ENCODE measurements at regions not wholly inside any gene's neighbourhood (a gene's known extent, or its start where the extent isn't known, plus 50 kb on each side); places are given as distances from the start of the nearest gene placed in this dataset.

DNA sequence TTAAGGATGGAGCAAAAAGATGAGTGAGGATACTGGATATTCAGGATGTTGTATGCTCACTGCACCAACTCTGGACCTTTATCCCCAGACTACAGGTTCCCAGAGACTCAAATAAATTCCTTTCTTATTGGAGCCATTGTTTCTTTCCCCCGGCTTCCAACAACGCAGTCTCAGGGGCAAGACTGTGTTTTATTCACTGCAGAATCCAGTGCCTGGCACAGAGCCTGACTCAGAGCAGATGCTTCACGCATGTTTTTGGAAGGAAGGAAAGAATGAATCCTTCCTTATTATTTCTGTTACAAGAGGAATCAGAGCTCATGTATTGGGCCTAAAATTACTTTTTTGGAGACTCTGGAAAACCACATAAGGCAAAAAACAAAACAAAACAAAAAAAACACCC lies 96.0 kb upstream of the VGLL4 start:
- no peak overlapping the region for H3K4ac ChIP-seq (ENCODE audit: low read depth in 1 of 2, low read length in 2 of 2)

DNA sequence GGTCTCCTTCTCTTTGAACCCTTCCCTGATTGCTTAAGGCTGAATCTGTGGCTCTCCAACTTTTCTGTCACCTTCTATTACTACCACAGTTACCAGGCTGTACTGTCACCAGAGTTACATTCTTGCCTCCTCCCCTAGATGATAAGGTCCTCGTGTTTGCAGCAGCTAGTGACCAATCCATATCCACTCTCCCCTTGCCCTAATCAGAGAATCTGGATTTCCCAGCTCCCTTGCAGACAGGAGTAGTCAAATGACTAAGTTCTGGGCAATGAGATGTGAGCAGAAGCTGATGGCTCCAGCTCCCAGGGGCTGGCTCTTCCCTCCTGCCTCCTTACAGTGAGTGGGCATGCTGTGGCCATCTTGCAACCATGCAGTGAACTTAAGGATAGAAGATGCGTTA lies 95.4 kb upstream of the VGLL4 start:
- DNase-seq = no peak
- Histone ChIP-seq H3K4me3 (ENCODE audit: insufficient read depth in 1 of 2, low read depth in 1 of 2, low read length in 2 of 2) (peak overlapping the region in 1 of 2 experiments; percentile 18), H2BK15ac (ENCODE audit: low read depth, poor library complexity, severe bottlenecking) (no peak overlapping the region), H2BK12ac (ENCODE audit: low read length in 2 of 2) (no peak overlapping the region), H3K27me3 (ENCODE audit: control insufficient read depth in 1 of 2, insufficient read depth in 1 of 2, low read length in 2 of 2) (peaks cover 7 to 21% of the 10 kb centered on the region in 2 experiments), H4K8ac (ENCODE audit: low read length) (no peak overlapping the region), H2AFZ (ENCODE audit: low read depth, low read length) (no peak overlapping the region), H3K4ac (ENCODE audit: low read depth in 1 of 2, low read length in 2 of 2) (no peak overlapping the region), H2AK5ac (ENCODE audit: low read length, severe bottlenecking) (no peak overlapping the region), H3K36me3 (ENCODE audit: control insufficient read depth in 1 of 2, insufficient read depth in 2 of 2, low read depth in 1 of 2, low read length in 2 of 2) (no peaks in the 10 kb centered on the region), H3K9ac (ENCODE audit: low read length) (no peak overlapping the region), H3K14ac (ENCODE audit: low read length in 2 of 2) (no peak overlapping the region), H2BK5ac (ENCODE audit: low read depth, low read length, poor library complexity, severe bottlenecking) (no peak overlapping the region), H3K9me3 (ENCODE audit: control insufficient read depth, low read length) (no peaks in the 10 kb centered on the region), H3K79me1 (replicated peaks; ENCODE audit: low read length, poor library complexity, severe bottlenecking) (no peaks in the 10 kb centered on the region), H3K23ac (ENCODE audit: low read length in 2 of 2) (no peak overlapping the region), H4K91ac (ENCODE audit: low read length) (no peak overlapping the region), H3K4me1 (ENCODE audit: control insufficient read depth, insufficient read depth, low read depth, low read length) (no peaks in the 10 kb centered on the region), H3K27ac (ENCODE audit: low read length, poor library complexity, severe bottlenecking) (no peak overlapping the region), H3K18ac (ENCODE audit: low read depth in 1 of 2, low read length in 2 of 2) (no peak overlapping the region), H3K4me2 (ENCODE audit: low read length, poor library complexity, severe bottlenecking) (no peak overlapping the region), H2BK120ac (ENCODE audit: low read depth, low read length) (no peak overlapping the region)
- WGBS = 10% methylated on average over 1 of the region's 2 CpGs

More for the DNA sequence above, 96.0 kb upstream of the VGLL4 start:
- Histone ChIP-seq H3K79me1 (replicated peaks; ENCODE audit: low read length, poor library complexity, severe bottlenecking) (no peaks in the 10 kb centered on the region), H2AK5ac (ENCODE audit: low read length, severe bottlenecking) (no peak overlapping the region), H3K9ac (ENCODE audit: low read length) (no peak overlapping the region), H3K4me2 (ENCODE audit: low read length, poor library complexity, severe bottlenecking) (no peak overlapping the region), H3K27me3 (ENCODE audit: control insufficient read depth in 1 of 2, insufficient read depth in 1 of 2, low read length in 2 of 2) (peaks cover 7 to 21% of the 10 kb centered on the region in 2 experiments), H3K36me3 (ENCODE audit: control insufficient read depth in 1 of 2, insufficient read depth in 2 of 2, low read depth in 1 of 2, low read length in 2 of 2) (no peaks in the 10 kb centered on the region), H2BK120ac (ENCODE audit: low read depth, low read length) (no peak overlapping the region), H3K18ac (ENCODE audit: low read depth in 1 of 2, low read length in 2 of 2) (no peak overlapping the region), H3K27ac (ENCODE audit: low read length, poor library complexity, severe bottlenecking) (no peak overlapping the region), H2AFZ (ENCODE audit: low read depth, low read length) (no peak overlapping the region), H2BK15ac (ENCODE audit: low read depth, poor library complexity, severe bottlenecking) (no peak overlapping the region), H3K9me3 (ENCODE audit: control insufficient read depth, low read length) (no peaks in the 10 kb centered on the region), H2BK5ac (ENCODE audit: low read depth, low read length, poor library complexity, severe bottlenecking) (no peak overlapping the region), H2BK12ac (ENCODE audit: low read length in 2 of 2) (no peak overlapping the region), H4K91ac (ENCODE audit: low read length) (no peak overlapping the region), H3K23ac (ENCODE audit: low read length in 2 of 2) (no peak overlapping the region), H3K4me1 (ENCODE audit: control insufficient read depth, insufficient read depth, low read depth, low read length) (no peaks in the 10 kb centered on the region), H3K4me3 (ENCODE audit: insufficient read depth in 1 of 2, low read depth in 1 of 2, low read length in 2 of 2) (no peak overlapping the region), H3K14ac (ENCODE audit: low read length in 2 of 2) (no peak overlapping the region), H4K8ac (ENCODE audit: low read length) (no peak overlapping the region)
- WGBS = 89% methylated on average over 2 of the region's 3 CpGs
- no peak for DNase-seq

DNA sequence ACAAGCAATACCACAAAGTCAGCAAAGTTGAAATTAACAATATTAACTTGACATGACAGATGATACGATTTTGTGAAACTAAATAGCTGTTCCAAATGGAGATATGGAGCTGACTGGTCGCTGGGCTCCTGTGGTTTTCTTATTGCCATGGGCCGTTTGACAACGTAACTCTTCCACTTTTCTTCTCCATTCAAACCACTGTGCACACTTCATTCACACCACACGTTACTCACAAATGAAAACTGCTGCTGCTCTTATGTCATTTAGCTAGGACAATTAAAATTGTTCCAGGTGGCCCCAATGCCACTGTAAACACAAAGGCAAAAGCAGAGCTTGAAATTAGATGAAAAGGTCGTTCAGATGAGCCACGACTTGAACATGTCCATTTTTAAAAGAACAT lies 94.0 kb upstream of the VGLL4 start:
- no peak overlapping the region for H2BK15ac ChIP-seq (ENCODE audit: low read depth, poor library complexity, severe bottlenecking)
- peaks cover 7 to 21% of the 10 kb centered on the region in 2 experiments for H3K27me3 ChIP-seq (ENCODE audit: control insufficient read depth in 1 of 2, insufficient read depth in 1 of 2, low read length in 2 of 2)
- no peaks in the 10 kb centered on the region for H3K36me3 ChIP-seq (ENCODE audit: control insufficient read depth in 1 of 2, insufficient read depth in 2 of 2, low read depth in 1 of 2, low read length in 2 of 2)
- H2BK120ac ChIP-seq (ENCODE audit: low read depth, low read length) = no peak overlapping the region
- no peak overlapping the region for H2BK5ac ChIP-seq (ENCODE audit: low read depth, low read length, poor library complexity, severe bottlenecking)
- H3K9ac ChIP-seq (ENCODE audit: low read length) = no peak overlapping the region
- H3K4me1 ChIP-seq (ENCODE audit: control insufficient read depth, insufficient read depth, low read depth, low read length) = no peaks in the 10 kb centered on the region
- H3K27ac ChIP-seq (ENCODE audit: low read length, poor library complexity, severe bottlenecking) = no peak overlapping the region
- no peak overlapping the region for H2AFZ ChIP-seq (ENCODE audit: low read depth, low read length)
- no peak overlapping the region for H2AK5ac ChIP-seq (ENCODE audit: low read length, severe bottlenecking)
- no peak overlapping the region for H4K8ac ChIP-seq (ENCODE audit: low read length)
- no peak overlapping the region for H3K14ac ChIP-seq (ENCODE audit: low read length in 2 of 2)
- no peaks in the 10 kb centered on the region for H3K79me1 ChIP-seq (replicated peaks; ENCODE audit: low read length, poor library complexity, severe bottlenecking)
- no peak overlapping the region for H4K91ac ChIP-seq (ENCODE audit: low read length)
- no peak overlapping the region for H3K23ac ChIP-seq (ENCODE audit: low read length in 2 of 2)
- no peak overlapping the region for H3K4me2 ChIP-seq (ENCODE audit: low read length, poor library complexity, severe bottlenecking)
- H3K18ac ChIP-seq (ENCODE audit: low read depth in 1 of 2, low read length in 2 of 2) = no peak overlapping the region
- no peak for DNase-seq
- H3K9me3 ChIP-seq (ENCODE audit: control insufficient read depth, low read length) = no peaks in the 10 kb centered on the region
- no peak overlapping the region for H3K4me3 ChIP-seq (ENCODE audit: insufficient read depth in 1 of 2, low read depth in 1 of 2, low read length in 2 of 2)
- WGBS = 80% methylated on average over 7 of the region's 7 CpGs
- no peak overlapping the region for H3K4ac ChIP-seq (ENCODE audit: low read depth in 1 of 2, low read length in 2 of 2)
- no peak overlapping the region for H2BK12ac ChIP-seq (ENCODE audit: low read length in 2 of 2)

DNA sequence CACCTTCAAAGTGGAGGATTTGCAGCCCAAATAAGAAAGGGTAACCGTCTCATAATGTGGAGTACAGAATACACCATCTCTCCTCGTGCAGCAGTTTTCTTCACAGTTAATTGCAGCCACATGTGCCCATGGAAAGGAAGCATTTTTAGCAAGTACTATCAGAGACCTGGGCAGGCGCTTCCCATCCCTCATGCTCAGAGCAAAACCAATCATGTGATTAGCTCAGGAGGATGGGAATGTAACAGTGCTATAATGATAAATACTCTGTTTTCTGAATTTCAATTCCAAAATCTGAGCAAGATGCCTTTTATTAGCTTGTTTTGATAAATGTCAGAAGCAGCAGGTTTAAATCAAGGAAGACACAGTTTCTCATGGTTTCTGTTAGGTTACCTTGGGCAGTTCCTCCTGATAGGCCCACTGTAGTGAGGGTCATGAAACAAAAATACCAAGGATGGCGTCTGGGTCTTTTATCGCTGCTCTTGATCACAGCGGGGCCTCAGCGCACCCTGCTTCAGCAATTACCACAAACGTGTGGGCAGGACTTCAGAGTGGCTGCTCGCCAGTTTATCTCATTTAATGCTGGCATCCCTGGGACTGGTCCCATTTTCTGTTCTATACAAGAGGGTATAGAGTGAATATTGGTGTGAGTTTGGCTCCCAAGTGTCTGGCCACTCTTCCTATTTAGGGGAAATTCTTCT lies 92.6 kb upstream of the VGLL4 start:
- Histone ChIP-seq H4K8ac (ENCODE audit: low read length) (no peak overlapping the region), H3K23ac (ENCODE audit: low read length in 2 of 2) (no peak overlapping the region), H3K27ac (ENCODE audit: low read length, poor library complexity, severe bottlenecking) (no peak overlapping the region), H3K4ac (ENCODE audit: low read depth in 1 of 2, low read length in 2 of 2) (no peak overlapping the region), H3K18ac (ENCODE audit: low read depth in 1 of 2, low read length in 2 of 2) (no peak overlapping the region), H3K36me3 (ENCODE audit: control insufficient read depth in 1 of 2, insufficient read depth in 2 of 2, low read depth in 1 of 2, low read length in 2 of 2) (no peaks in the 10 kb centered on the region), H3K27me3 (ENCODE audit: control insufficient read depth in 1 of 2, insufficient read depth in 1 of 2, low read length in 2 of 2) (peaks cover 14 to 25% of the 10 kb centered on the region in 2 experiments), H2BK15ac (ENCODE audit: low read depth, poor library complexity, severe bottlenecking) (no peak overlapping the region), H2BK12ac (ENCODE audit: low read length in 2 of 2) (no peak overlapping the region), H3K14ac (ENCODE audit: low read length in 2 of 2) (no peak overlapping the region), H3K4me1 (ENCODE audit: control insufficient read depth, insufficient read depth, low read depth, low read length) (no peaks in the 10 kb centered on the region), H3K4me3 (ENCODE audit: insufficient read depth in 1 of 2, low read depth in 1 of 2, low read length in 2 of 2) (no peak overlapping the region), H2BK5ac (ENCODE audit: low read depth, low read length, poor library complexity, severe bottlenecking) (no peak overlapping the region), H4K91ac (ENCODE audit: low read length) (no peak overlapping the region), H3K9ac (ENCODE audit: low read length) (no peak overlapping the region), H2AFZ (ENCODE audit: low read depth, low read length) (no peak overlapping the region), H2BK120ac (ENCODE audit: low read depth, low read length) (no peak overlapping the region), H2AK5ac (ENCODE audit: low read length, severe bottlenecking) (no peak overlapping the region), H3K9me3 (ENCODE audit: control insufficient read depth, low read length) (no peaks in the 10 kb centered on the region), H3K4me2 (ENCODE audit: low read length, poor library complexity, severe bottlenecking) (no peak overlapping the region), H3K79me1 (replicated peaks; ENCODE audit: low read length, poor library complexity, severe bottlenecking) (no peaks in the 10 kb centered on the region)
- no peak for DNase-seq
- 67% methylated on average over 9 of the region's 9 CpGs for WGBS
